ENCODE measurements at regions not wholly inside any gene's neighbourhood (a gene's known extent, or its start where the extent isn't known, plus 50 kb on each side); places are given as distances from the start of the nearest gene placed in this dataset.

- Mint-ChIP-seq H3K27ac (no peak overlapping the region), H3K36me3 (no peaks in the 10 kb centered on the region), H3K9me3 (no peaks in the 10 kb centered on the region), H3K4me3 (no peak overlapping the region), H3K27me3 (peaks cover 10% of the 10 kb centered on the region), H3K4me1 (peaks cover 5% of the 10 kb centered on the region)
- ATAC-seq (ENCODE audit: low read depth) (no peak), DNase-seq (no peak)
- POLR2A ChIA-PET: no interaction called here
Observed at GRCh38 chr1:201748335-201748734, 80.6 kb upstream of the IPO9 start.

- DNase-seq: no peak
- H3K27ac Mint-ChIP-seq: no peak overlapping the region
- H3K4me3 Mint-ChIP-seq: no peak overlapping the region
- H3K4me1 Mint-ChIP-seq: peaks cover 5% of the 10 kb centered on the region
- H3K36me3 Mint-ChIP-seq: no peaks in the 10 kb centered on the region
- H3K9me3 Mint-ChIP-seq: no peaks in the 10 kb centered on the region
- H3K27me3 Mint-ChIP-seq: peaks cover 13% of the 10 kb centered on the region
- POLR2A ChIA-PET: no interaction called here
- no peak for ATAC-seq (ENCODE audit: low read depth)
Observed at GRCh38 chr1:201749059-201749690, 79.8 kb upstream of the IPO9 start.

DNA sequence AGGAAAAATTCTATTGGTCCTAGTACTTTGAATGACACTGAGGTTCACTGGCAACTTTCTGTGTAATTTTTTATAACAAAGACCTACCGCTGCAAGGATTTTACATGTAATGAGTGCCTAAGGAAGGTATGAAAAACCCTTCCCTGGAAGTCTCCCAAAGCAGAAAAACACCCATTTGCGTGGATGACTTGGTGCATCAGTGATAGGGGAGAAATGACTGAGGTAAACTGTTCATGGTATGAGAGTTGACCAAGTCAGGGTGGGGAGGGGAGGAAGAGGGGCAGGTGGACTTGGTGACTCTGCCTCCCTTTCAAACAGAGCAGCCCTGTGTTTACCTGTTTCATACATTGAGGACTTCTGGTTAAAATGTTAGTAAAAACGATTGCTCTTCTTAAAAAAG, 78.8 kb upstream of the IPO9 start:
- DNase-seq: no peak
- Mint-ChIP-seq H3K4me1 (peaks cover 5% of the 10 kb centered on the region), H3K4me3 (no peak overlapping the region), H3K27ac (no peak overlapping the region), H3K9me3 (no peaks in the 10 kb centered on the region), H3K27me3 (peaks cover 14% of the 10 kb centered on the region), H3K36me3 (no peaks in the 10 kb centered on the region)
- POLR2A ChIA-PET: no interaction called here
- ATAC-seq (ENCODE audit: low read depth): no peak

DNA sequence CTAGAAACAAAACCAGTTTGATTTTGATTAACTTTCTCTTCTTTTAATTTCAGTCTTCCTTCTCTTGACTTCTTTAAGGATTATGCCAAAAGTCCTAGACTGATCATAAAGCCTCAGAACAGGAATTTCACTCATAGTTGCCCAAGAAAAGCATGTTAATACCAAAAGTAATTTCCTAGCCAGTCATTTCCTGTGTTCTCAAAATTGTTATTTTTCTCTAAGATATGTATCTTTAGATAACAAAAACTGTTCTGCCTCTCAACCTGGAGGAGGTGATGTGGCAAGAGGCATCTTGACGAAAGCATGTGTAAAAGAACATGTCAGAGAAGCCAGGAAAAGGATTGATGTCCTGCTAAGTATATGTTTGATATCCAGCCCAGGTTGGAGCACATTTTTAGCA, 78.0 kb upstream of the IPO9 start:
- peaks cover 13% of the 10 kb centered on the region for H3K27me3 Mint-ChIP-seq
- H3K36me3 Mint-ChIP-seq: no peaks in the 10 kb centered on the region
- ATAC-seq (ENCODE audit: low read depth) (no peak), DNase-seq (no peak)
- peaks cover 5% of the 10 kb centered on the region for H3K4me1 Mint-ChIP-seq
- H3K4me3 Mint-ChIP-seq: no peak overlapping the region
- H3K27ac Mint-ChIP-seq: no peak overlapping the region
- no peaks in the 10 kb centered on the region for H3K9me3 Mint-ChIP-seq
- POLR2A ChIA-PET: no interaction called here

- Mint-ChIP-seq H3K27me3 (peaks cover 20% of the 10 kb centered on the region), H3K27ac (no peak overlapping the region), H3K36me3 (no peaks in the 10 kb centered on the region), H3K9me3 (no peaks in the 10 kb centered on the region), H3K4me3 (no peak overlapping the region), H3K4me1 (peaks cover 9% of the 10 kb centered on the region)
- ATAC-seq (ENCODE audit: low read depth) (no peak), DNase-seq (no peak)
- POLR2A ChIA-PET: no interaction called here
Observed at GRCh38 chr1:201751872-201752271, 77.1 kb upstream of the IPO9 start.

- Mint-ChIP-seq H3K27me3 (peaks cover 20% of the 10 kb centered on the region), H3K4me3 (no peak overlapping the region), H3K36me3 (no peaks in the 10 kb centered on the region), H3K9me3 (no peaks in the 10 kb centered on the region), H3K27ac (no peak overlapping the region), H3K4me1 (peaks cover 13% of the 10 kb centered on the region)
- POLR2A ChIA-PET: no interaction called here
- DNase-seq: no peak
- ATAC-seq (ENCODE audit: low read depth): no peak
Observed at GRCh38 chr1:201752333-201752732, 76.6 kb upstream of the IPO9 start.

DNA sequence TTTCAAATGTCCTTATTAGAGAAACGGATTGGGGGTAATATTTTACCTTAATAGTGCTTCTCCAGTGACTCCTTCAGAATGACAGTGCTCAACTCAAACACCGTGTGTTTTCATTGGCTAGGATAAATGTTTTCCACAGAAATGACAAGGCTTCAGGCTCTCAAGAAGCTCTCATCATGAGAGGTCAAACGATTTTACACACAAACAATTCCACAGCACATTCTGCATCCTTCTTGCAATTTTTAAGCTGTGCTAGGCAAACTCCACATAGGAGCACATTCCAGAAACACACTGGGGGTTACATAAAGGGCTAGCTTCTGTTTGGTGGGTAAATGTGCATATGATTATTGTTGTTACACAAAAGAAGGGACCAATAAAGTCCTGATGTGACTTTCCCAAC, 75.5 kb upstream of the IPO9 start:
- Mint-ChIP-seq H3K27me3 (peaks cover 18% of the 10 kb centered on the region), H3K27ac (no peak overlapping the region)
- ATAC-seq (ENCODE audit: low read depth): no peak

DNA sequence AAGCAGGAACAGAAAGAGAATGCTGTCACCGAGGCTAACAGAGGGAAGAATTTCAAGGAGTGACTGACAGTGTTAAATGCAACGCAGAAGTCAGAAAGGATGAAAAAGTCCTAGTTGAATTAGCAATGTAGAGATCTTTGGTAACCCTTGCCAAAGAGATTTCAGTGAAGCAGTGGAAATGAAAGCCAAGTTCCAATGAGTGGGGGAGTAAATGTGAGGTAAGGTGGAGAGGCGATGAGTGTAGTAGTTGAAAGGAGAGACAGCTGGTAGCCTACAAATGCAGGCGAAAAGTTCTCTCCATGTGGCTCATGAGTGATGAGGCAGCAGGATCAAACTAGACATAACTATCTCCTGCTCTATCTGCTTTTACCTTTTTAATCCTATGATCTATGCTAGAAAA, 74.6 kb upstream of the IPO9 start:
- peaks cover 13% of the 10 kb centered on the region for H3K4me1 Mint-ChIP-seq
- H3K4me3 Mint-ChIP-seq: no peak overlapping the region
- no peaks in the 10 kb centered on the region for H3K36me3 Mint-ChIP-seq
- DNase-seq (no peak), ATAC-seq (ENCODE audit: low read depth) (no peak)
- POLR2A ChIA-PET: no interaction called here
- peaks cover 16% of the 10 kb centered on the region for H3K27me3 Mint-ChIP-seq
- H3K9me3 Mint-ChIP-seq: no peaks in the 10 kb centered on the region
- H3K27ac Mint-ChIP-seq: no peak overlapping the region

More for the DNA sequence above, 75.5 kb upstream of the IPO9 start:
- peaks cover 13% of the 10 kb centered on the region for H3K4me1 Mint-ChIP-seq
- POLR2A ChIA-PET: no interaction called here
- no peak overlapping the region for H3K4me3 Mint-ChIP-seq
- no peak for DNase-seq
- no peaks in the 10 kb centered on the region for H3K36me3 Mint-ChIP-seq
- no peaks in the 10 kb centered on the region for H3K9me3 Mint-ChIP-seq

DNA sequence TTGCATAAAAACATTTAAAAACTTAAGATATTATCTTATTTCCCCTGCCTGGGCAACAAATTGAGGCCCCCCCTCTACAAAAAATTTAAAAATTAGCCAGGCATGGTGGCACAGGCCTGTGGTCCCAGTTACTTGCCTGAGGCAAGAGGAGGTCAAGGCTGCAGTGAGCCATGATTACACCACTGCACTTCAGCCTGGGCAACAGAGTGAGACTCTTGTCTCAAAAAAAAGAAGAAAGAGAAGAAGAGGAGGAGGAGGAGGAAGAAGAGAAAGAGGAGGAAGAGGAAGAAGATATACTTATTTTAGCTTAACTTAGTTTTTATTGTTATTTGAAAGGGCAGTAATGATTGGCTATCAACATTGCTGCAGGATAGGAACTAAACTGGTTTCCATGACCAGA, 73.8 kb upstream of the IPO9 start:
- Mint-ChIP-seq H3K36me3 (no peaks in the 10 kb centered on the region), H3K4me3 (no peak overlapping the region), H3K4me1 (peaks cover 13% of the 10 kb centered on the region), H3K27me3 (peaks cover 16% of the 10 kb centered on the region), H3K9me3 (no peaks in the 10 kb centered on the region), H3K27ac (no peak overlapping the region)
- DNase-seq (no peak), ATAC-seq (ENCODE audit: low read depth) (no peak)
- POLR2A ChIA-PET: no interaction called here

DNA sequence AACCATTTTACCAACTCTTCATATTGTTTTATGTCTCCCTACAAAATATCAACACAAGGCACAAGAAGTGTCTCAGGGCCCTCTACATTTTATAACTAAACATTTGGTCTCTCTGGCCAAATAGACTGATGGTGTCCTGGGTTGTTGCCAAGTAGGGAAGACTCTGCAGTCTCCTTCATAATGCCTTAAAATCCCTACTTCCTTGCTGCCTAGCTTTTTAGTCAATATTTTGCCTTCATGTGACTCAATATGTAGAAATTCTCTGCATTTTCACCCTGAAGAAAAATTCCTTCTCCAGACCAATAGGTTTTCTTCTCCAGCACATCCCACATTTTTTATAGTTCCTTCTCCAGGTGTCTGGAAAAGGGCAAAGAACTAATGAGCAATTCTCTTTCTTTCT, 72.6 kb upstream of the IPO9 start:
- DNase-seq: no peak

DNA sequence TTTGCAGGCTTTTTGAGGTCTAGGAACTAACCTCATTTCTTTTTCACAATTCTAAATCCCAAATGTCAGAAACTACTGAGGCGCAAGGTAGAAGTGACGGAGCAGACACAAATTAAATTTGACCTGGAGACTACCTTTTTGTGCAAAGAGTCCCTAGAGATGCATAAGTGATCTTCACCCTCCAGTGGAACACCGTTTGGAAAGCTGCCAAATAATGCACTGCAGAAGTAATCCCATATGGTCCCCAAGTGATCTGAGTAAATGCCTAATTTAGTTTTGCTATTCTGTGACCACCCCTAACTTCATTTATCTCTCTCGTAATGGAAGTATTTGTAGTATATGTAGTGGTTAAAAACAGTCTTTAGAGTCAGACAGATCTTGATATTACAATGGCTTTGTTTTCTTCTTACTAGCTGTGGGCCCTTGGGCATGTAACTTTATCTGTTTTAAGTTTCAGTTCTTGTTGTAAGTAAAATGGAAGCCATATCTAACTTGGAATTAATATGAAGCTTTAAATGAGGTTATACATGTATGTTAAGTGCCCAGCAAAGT, 70.4 kb upstream of the IPO9 start:
- POLR2A ChIA-PET: no interaction called here
- no peak overlapping the region for H3K27ac Mint-ChIP-seq
- H3K4me3 Mint-ChIP-seq: no peak overlapping the region
- DNase-seq (no peak), ATAC-seq (ENCODE audit: low read depth) (no peak)
- H3K27me3 Mint-ChIP-seq: peaks cover 12% of the 10 kb centered on the region
- no peaks in the 10 kb centered on the region for H3K9me3 Mint-ChIP-seq
- H3K4me1 Mint-ChIP-seq: peaks cover 8% of the 10 kb centered on the region
- H3K36me3 Mint-ChIP-seq: no peaks in the 10 kb centered on the region

More for the DNA sequence above, 72.6 kb upstream of the IPO9 start:
- H3K9me3 Mint-ChIP-seq: no peaks in the 10 kb centered on the region
- H3K4me1 Mint-ChIP-seq: peaks cover 8% of the 10 kb centered on the region
- H3K27ac Mint-ChIP-seq: no peak overlapping the region
- POLR2A ChIA-PET: interaction anchor here (0.7 kb wide), 1 partner anchor 204 kb away, joined by 4 read pairs; no protein-coding TSS in a partner anchor
- no peak overlapping the region for H3K4me3 Mint-ChIP-seq
- H3K36me3 Mint-ChIP-seq: no peaks in the 10 kb centered on the region
- no peak for ATAC-seq (ENCODE audit: low read depth)
- H3K27me3 Mint-ChIP-seq: peaks cover 16% of the 10 kb centered on the region

DNA sequence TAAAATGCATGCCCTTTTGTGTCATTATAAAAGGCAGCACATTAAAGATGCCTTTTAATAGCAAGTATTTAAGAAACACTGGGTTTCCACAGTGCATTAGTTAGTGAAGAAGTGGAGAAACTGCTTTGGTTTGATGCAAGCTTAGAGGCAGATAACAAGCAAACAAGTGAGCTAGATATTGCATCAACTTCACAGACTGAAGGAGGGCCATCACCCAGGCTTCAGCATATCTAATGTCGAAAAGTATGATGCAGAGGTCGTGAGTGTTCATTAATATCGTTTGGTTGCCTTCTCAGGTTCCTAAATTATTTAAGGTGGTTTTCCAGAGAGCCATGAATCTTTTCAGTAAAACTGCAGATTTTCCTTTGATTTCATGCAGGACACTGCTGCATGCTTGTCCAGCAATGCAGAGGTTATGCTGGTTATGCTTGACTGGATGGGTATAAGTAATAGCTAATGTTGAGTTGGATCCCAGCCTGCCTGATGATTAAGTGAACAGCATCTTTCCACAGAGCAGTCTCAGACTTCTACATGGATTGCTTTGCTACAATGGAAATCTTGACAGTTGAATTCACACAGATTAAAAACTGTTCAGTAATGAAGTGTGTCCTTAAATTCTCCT, 69.7 kb upstream of the IPO9 start:
- POLR2A ChIA-PET: no interaction called here
- Mint-ChIP-seq H3K4me3 (no peak overlapping the region), H3K27ac (no peak overlapping the region), H3K36me3 (no peaks in the 10 kb centered on the region), H3K4me1 (peaks cover 8% of the 10 kb centered on the region), H3K27me3 (peaks cover 8% of the 10 kb centered on the region), H3K9me3 (no peaks in the 10 kb centered on the region)
- DNase-seq (no peak), ATAC-seq (ENCODE audit: low read depth) (no peak)

- DNase-seq (no peak), ATAC-seq (ENCODE audit: low read depth) (no peak)
- POLR2A ChIA-PET: no interaction called here
- Mint-ChIP-seq H3K4me1 (peaks cover 8% of the 10 kb centered on the region), H3K27me3 (peaks cover 7% of the 10 kb centered on the region), H3K27ac (no peak overlapping the region), H3K36me3 (no peaks in the 10 kb centered on the region), H3K9me3 (no peaks in the 10 kb centered on the region), H3K4me3 (no peak overlapping the region)
Observed at GRCh38 chr1:201760516-201760915, 68.4 kb upstream of the IPO9 start.

DNA sequence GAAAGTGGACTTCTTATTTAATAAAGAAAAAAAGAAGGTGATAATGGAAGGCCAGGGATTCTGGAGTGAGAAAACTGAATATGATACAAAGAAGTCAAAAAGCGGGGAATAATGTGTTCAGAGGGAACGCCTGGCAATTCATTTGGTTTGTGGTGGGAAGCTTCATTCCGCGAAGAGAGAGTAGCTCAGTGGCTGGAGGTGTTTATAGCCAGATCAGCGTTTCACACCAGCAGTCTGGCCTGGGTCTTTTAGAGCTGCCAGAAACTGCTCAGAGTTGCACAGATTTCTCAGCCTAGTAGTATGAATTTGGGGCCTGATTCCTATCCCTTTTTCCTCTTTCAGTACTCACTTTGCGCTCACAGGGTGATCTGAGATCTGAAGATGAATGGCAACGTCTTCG, 67.8 kb upstream of the IPO9 start:
- Mint-ChIP-seq H3K27ac (no peak overlapping the region), H3K4me3 (no peak overlapping the region), H3K4me1 (peaks cover 8% of the 10 kb centered on the region), H3K27me3 (peaks cover 6% of the 10 kb centered on the region), H3K9me3 (no peaks in the 10 kb centered on the region), H3K36me3 (no peaks in the 10 kb centered on the region)
- DNase-seq: no peak
- no peak for ATAC-seq (ENCODE audit: low read depth)
- POLR2A ChIA-PET: no interaction called here

All from activated naive CD8-positive, alpha-beta T cell treated with anti-CD3 and anti-CD28 coated beads, Interleukin-2, amount 10 ng/mL, durations not matched to agents 7 days and 5 days (primary cell).